Lung (tissue), 11 donors: ENCODE measurements at regions not wholly inside any gene's neighbourhood (a gene's known extent, or its start where the extent isn't known, plus 50 kb on each side); places are given as distances from the start of the nearest gene placed in this dataset.

Experiments
- ATAC-seq: fragments of 200-7000 bp; cut with Tn5 transposase; one replicate; pipeline ENCODE4 v1.9.1; 2020; ENCODE audit warnings: moderate number of reproducible peaks; ENCODE audit not compliant: insufficient read depth, low FRiP score
- DNase-seq, 3 donors: peaks; one replicate each; pipeline ENCODE4 v3.0.0-alpha.2; 2013 to 2017
- H3K27ac ChIP-seq, 2 donors: one replicate each; pipeline ENCODE4 v1.5.1; 2013; ENCODE audit warnings: mild to moderate bottlenecking in 2 of 2, moderate library complexity in 2 of 2, control low read depth in 1 of 2, inconsistent platforms in 1 of 2, low read depth in 1 of 2, low read length in 1 of 2
- H3K27me3 ChIP-seq, 3 donors: one replicate each; pipeline ENCODE4 v1.5.1; 2013; ENCODE audit warnings: low read length in 2 of 3; ENCODE audit not compliant: control insufficient read depth in 3 of 3, insufficient read depth in 3 of 3
- H3K36me3 ChIP-seq, 4 donors: one replicate each; pipeline ENCODE4 v1.5.1; 2013; ENCODE audit warnings: low read length in 4 of 4, mild to moderate bottlenecking in 1 of 4, moderate library complexity in 1 of 4; ENCODE audit not compliant: control insufficient read depth in 4 of 4, insufficient read depth in 4 of 4
- H3K4me1 ChIP-seq, 5 donors: one replicate each; pipeline ENCODE4 v1.5.1; 2013; ENCODE audit warnings: low read length in 5 of 5, mild to moderate bottlenecking in 2 of 5, moderate library complexity in 1 of 5; ENCODE audit not compliant: control insufficient read depth in 5 of 5, insufficient read depth in 5 of 5
- H3K4me3 ChIP-seq: one replicate; pipeline ENCODE4 v1.5.1; 2013; ENCODE audit warnings: mild to moderate bottlenecking, control low read depth, moderate library complexity
- H3K9ac ChIP-seq, 2 donors: one replicate each; pipeline ENCODE4 v1.5.1; 2013; ENCODE audit warnings: low read length in 2 of 2, control low read depth in 1 of 2; ENCODE audit not compliant: insufficient read depth in 1 of 2
- H3K9me3 ChIP-seq, 4 donors: one replicate each; pipeline ENCODE4 v1.5.1; 2013; ENCODE audit warnings: low read length in 3 of 4, mild to moderate bottlenecking in 1 of 4, moderate library complexity in 1 of 4; ENCODE audit not compliant: control insufficient read depth in 4 of 4, insufficient read depth in 3 of 4
- WGBS, 2 donors: extraction: QIAGEN DNeasy Blood & Tissue Kit; methylation state at CpG; one replicate each; pipeline ENCODE4 v1.1.7; 2013; 5-methylcytosine and 5-hydroxymethylcytosine counted together
- TF ChIP-seq, protein P1 (sequence below): IDR thresholded peaks from 2 replicates; pipeline ENCODE4 v1.5.1; 2012; ENCODE audit warnings: mild to moderate bottlenecking; ENCODE audit errors: control extremely low read depth, extremely low read depth
- donor health status: control.
- donor health status: control.
- donor health status: Bipolar disorder and iron deficiency.
- donor health status: healthy.
- donor health status: DM: yes; HTN: yes; CAD: no.

DNA sequence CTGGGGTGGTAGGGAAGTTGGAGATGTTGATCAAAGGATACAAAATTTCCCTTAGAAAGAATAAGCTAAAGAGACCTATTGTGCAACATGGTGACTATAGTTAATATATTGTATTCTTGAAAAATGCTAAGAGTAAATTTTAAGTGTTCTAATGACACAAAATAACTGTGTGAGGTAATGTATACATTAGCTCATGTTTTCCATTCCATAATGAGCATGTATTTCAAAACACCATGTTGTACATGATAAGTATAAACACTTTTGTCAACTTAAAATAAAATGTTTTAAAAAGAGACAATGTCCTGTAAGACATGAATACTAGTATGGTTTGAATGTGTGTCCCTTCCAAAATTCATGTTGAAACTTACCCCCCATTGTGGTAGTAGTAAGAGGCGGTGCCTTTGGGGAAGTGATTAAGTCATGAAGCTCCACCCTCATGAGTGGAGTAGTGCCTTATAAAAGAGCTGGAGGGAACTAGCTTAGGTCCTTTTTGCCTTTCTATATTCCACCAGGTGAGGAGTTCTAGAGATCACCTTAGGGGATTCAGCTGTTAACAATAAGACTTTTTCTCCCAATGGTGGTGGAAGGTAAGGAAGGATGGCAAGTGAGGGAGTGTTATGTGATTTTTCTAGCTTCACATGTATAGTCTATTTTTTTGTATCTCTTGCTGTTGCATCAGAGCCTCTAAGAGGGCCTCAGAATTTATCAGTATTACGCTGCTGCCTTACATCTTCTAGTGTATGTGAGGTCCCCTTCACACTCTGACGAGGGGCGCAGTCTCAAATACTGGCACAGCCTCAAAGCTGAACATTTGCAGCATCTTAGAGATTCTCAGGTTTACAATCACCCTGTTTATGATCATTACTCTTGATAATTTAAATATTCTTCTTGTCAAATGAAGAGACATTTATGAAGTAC, 94.9 kb upstream of the NREP start:
- ATAC-seq = no peak
- no peak overlapping the region for H3K27ac ChIP-seq
- TF ChIP-seq, protein P1, sequence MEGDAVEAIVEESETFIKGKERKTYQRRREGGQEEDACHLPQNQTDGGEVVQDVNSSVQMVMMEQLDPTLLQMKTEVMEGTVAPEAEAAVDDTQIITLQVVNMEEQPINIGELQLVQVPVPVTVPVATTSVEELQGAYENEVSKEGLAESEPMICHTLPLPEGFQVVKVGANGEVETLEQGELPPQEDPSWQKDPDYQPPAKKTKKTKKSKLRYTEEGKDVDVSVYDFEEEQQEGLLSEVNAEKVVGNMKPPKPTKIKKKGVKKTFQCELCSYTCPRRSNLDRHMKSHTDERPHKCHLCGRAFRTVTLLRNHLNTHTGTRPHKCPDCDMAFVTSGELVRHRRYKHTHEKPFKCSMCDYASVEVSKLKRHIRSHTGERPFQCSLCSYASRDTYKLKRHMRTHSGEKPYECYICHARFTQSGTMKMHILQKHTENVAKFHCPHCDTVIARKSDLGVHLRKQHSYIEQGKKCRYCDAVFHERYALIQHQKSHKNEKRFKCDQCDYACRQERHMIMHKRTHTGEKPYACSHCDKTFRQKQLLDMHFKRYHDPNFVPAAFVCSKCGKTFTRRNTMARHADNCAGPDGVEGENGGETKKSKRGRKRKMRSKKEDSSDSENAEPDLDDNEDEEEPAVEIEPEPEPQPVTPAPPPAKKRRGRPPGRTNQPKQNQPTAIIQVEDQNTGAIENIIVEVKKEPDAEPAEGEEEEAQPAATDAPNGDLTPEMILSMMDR = no peak
- 89% methylated on average over 4 of the region's 4 CpGs for WGBS, 2 donors
- DNase-seq = peak; percentile 24 to 78 (median 66)
- H3K4me3 ChIP-seq = no peak overlapping the region
- peaks cover 0 to 3% (median 0%) of the 10 kb centered on the region in 4 donors for H3K9me3 ChIP-seq
- no peaks in the 10 kb centered on the region for H3K36me3 ChIP-seq
- peaks cover 0 to 74% (median 21%) of the 10 kb centered on the region in 5 donors for H3K4me1 ChIP-seq
- H3K27me3 ChIP-seq = no peaks in the 10 kb centered on the region
- H3K9ac ChIP-seq = no peak overlapping the region

DNA sequence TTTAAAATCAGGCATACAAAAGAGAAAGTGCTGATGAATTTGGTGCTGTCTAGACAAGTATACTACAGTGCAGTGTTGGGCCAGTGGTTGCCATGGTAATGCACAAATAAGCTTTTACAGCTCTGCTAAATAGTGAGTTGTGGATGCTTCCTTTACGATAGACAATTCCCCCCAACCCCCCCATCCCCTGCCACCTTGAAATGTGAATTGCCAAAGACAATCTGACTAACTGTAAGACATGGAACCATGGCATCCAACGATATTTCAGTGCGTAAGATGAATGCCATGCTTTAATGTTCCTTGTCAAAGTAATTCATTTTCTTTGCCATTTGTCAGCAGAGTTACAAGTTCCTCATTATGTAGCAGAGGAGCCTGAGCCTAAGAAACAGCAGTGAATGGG, 91.5 kb upstream of the NREP start:
- 68 to 75% methylated on average over 3 of the region's 3 CpGs for WGBS, 2 donors

DNA sequence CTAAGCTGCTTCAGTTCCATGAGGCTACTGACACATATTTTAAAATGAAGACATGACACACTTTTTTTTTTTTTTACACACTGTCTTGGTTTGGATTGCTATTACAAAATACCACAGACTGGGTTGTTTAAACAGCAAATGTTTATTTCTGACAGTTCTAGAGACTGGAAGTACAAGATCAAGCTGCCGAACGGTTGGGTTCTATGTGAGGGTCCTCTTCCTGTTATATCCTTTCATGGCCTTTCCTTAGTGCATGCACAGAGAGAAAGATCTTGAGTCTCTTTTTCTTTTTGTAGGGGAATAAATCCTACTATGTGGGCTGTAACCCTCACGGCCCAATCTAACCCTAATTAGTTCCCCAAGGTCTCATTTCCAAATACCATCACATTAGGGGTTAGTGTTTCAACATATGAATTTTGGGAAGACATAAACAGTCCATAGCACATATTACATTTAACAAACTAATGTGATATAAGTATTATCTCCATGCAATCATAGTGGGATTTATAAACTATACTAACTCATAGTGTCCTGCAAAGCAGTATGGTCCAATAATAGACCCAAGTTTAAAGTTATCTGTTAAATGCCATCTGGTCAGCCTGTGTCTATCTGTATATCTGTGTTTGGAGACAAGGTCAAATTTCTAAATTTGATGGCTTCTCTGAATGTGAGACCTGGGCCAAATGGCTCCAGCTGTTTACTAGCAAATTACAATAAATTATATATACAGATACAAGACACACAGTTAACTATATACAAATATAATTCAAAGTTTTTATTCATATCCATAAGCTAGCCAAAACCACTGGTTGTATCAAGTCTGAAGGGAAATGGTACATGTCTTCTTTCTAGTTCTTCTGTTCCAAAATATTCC, 90.3 kb upstream of the NREP start:
- H3K27ac ChIP-seq = no peak overlapping the region
- ATAC-seq (no peak), DNase-seq (peak; percentile 64 to 91 (median 86))
- peaks cover 0 to 32% (median 0%) of the 10 kb centered on the region in 5 donors for H3K4me1 ChIP-seq
- H3K36me3 ChIP-seq = no peaks in the 10 kb centered on the region
- TF ChIP-seq, protein P1 = no peak
- no peaks in the 10 kb centered on the region for H3K27me3 ChIP-seq
- no peak overlapping the region for H3K4me3 ChIP-seq
- peaks cover 0 to 3% (median 0%) of the 10 kb centered on the region in 4 donors for H3K9me3 ChIP-seq
- 84% methylated on average over 3 of the region's 3 CpGs for WGBS, 2 donors
- no peak overlapping the region for H3K9ac ChIP-seq

More for the DNA sequence above, 91.5 kb upstream of the NREP start:
- Histone ChIP-seq H3K9me3 (peaks cover 0 to 3% (median 0%) of the 10 kb centered on the region in 4 donors), H3K9ac (no peak overlapping the region), H3K27ac (no peak overlapping the region), H3K27me3 (no peaks in the 10 kb centered on the region), H3K36me3 (no peaks in the 10 kb centered on the region), H3K4me3 (no peak overlapping the region), H3K4me1 (peaks cover 0 to 44% (median 0%) of the 10 kb centered on the region in 5 donors)
- TF ChIP-seq, protein P1 = no peak
- DNase-seq = peak; percentile 51 to 67 (median 63)
- ATAC-seq = no peak
